Esophagus muscularis mucosa (tissue), 4 donors: ENCODE measurements at regions not wholly inside any gene's neighbourhood (a gene's known extent, or its start where the extent isn't known, plus 50 kb on each side); places are given as distances from the start of the nearest gene placed in this dataset.

ENCODE experiments used
- EP300 ChIP-seq: sonication (generic); formaldehyde crosslinking; IDR thresholded peaks from one replicate; pipeline ENCODE4 v1.6.1; 2017; ENCODE audit warnings: antibody characterized with exemption
- POLR2A ChIP-seq: fragments of 450-650 bp; IDR thresholded peaks from one replicate; pipeline ENCODE4 v1.6.1; 2017; ENCODE audit warnings: antibody characterized with exemption, moderate library complexity, mild to moderate bottlenecking, low read depth
- POLR2AphosphoS5 ChIP-seq, 2 donors: sonication (generic); formaldehyde crosslinking; IDR thresholded peaks; one replicate each; pipeline ENCODE4 v1.6.1; 2017; ENCODE audit warnings: antibody characterized with exemption in 2 of 2
- TF ChIP-seq, protein P1 (sequence below), 3 experiments: fragments of 200-600 bp in 2 of 3; fragments of 450-650 bp in 1 of 3; sonication (generic) in 2 of 3; IDR thresholded peaks; one replicate each; pipeline ENCODE4 v1.5.1; 2017 to 2019; ENCODE audit warnings: antibody characterized with exemption in 3 of 3, mild to moderate bottlenecking in 2 of 3, moderate library complexity in 1 of 3

DNA sequence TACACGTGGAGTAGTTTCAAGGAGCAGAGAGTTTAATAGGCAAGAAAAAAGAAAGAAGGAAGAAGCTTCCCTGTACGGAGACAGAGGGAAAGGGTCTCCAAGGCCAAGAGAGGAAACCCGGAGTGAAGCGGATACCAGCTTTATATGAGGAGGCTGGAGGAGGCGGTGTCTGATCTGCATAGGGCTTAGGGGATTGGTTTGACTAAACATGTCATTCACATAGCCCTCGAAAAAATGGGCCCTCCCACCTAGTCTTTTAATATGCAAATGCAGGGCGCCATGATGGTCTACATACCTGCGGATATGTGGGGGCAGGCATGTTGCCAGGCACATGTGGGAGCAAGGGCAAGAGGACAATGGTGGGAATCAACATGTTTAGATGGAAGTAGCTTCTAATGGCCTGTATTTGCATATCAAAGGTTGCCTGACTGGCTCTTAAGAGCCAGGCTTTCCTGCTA is 103.1 kb upstream of the UGT8 start:
- TF ChIP-seq, protein P1, sequence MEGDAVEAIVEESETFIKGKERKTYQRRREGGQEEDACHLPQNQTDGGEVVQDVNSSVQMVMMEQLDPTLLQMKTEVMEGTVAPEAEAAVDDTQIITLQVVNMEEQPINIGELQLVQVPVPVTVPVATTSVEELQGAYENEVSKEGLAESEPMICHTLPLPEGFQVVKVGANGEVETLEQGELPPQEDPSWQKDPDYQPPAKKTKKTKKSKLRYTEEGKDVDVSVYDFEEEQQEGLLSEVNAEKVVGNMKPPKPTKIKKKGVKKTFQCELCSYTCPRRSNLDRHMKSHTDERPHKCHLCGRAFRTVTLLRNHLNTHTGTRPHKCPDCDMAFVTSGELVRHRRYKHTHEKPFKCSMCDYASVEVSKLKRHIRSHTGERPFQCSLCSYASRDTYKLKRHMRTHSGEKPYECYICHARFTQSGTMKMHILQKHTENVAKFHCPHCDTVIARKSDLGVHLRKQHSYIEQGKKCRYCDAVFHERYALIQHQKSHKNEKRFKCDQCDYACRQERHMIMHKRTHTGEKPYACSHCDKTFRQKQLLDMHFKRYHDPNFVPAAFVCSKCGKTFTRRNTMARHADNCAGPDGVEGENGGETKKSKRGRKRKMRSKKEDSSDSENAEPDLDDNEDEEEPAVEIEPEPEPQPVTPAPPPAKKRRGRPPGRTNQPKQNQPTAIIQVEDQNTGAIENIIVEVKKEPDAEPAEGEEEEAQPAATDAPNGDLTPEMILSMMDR (IDR thresholded peaks at IDR 0.05), result no peak
- TF ChIP-seq EP300 (no peak), POLR2AphosphoS5 (IDR thresholded peaks at IDR 0.05) (no peak), POLR2A (no peak)
